CD14-positive monocyte (primary cell): ENCODE measurements at regions not wholly inside any gene's neighbourhood (a gene's known extent, or its start where the extent isn't known, plus 50 kb on each side); places are given as distances from the start of the nearest gene placed in this dataset.

ENCODE experiments used
- DNase-seq, 3 donors: peaks; one replicate each; pipeline ENCODE4 v3.0.0-alpha.2; 2011 to 2022
- H2AFZ ChIP-seq: 2 replicates; pipeline ENCODE4 v1.6.0; 2012; ENCODE audit warnings: mild to moderate bottlenecking, low read depth, low read length, inconsistent platforms; ENCODE audit not compliant: insufficient read depth, poor library complexity, severe bottlenecking
- H3K27ac ChIP-seq, 2 donors: 1 replicate in 1 of 2; 2 replicates in 1 of 2; pipeline ENCODE4 v1.5.1; 2012 to 2013; ENCODE audit warnings: low read length in 2 of 2, control low read depth in 1 of 2, inconsistent platforms in 1 of 2, low read depth in 1 of 2, mild to moderate bottlenecking in 1 of 2
- H3K27me3 ChIP-seq, 2 donors: one replicate each; pipeline versions ENCODE4 v1.6.0 to v1.6.1; 2011 to 2013; ENCODE audit warnings: low read length in 2 of 2; ENCODE audit not compliant: control insufficient read depth in 2 of 2, insufficient read depth in 2 of 2
- H3K36me3 ChIP-seq, 2 donors: replicated peaks in 1 of 2; 1 replicate in 1 of 2; 2 replicates in 1 of 2; pipeline versions ENCODE4 v1.5.1 to v1.6.1; 2012 to 2013; ENCODE audit warnings: low read length in 2 of 2, control low read depth in 1 of 2, inconsistent platforms in 1 of 2, mild to moderate bottlenecking in 1 of 2; ENCODE audit not compliant: insufficient read depth in 2 of 2, control insufficient read depth in 1 of 2
- H3K4me1 ChIP-seq, 2 donors: 1 replicate in 1 of 2; 2 replicates in 1 of 2; pipeline versions ENCODE4 v1.5.1 to v1.6.1; 2012 to 2013; ENCODE audit warnings: low read length in 2 of 2, control low read depth in 1 of 2, inconsistent platforms in 1 of 2, mild to moderate bottlenecking in 1 of 2, moderate library complexity in 1 of 2; ENCODE audit not compliant: insufficient read depth in 2 of 2, control insufficient read depth in 1 of 2
- H3K4me2 ChIP-seq: replicated peaks from 2 replicates; pipeline ENCODE3; 2012; ENCODE audit warnings: low read length, moderate library complexity, mild to moderate bottlenecking; ENCODE audit not compliant: poor library complexity, severe bottlenecking; ENCODE audit errors: extremely low read depth
- H3K4me3 ChIP-seq, 3 experiments: fragments of 200-600 bp in 1 of 3; sonication (generic) in 1 of 3; replicated peaks in 1 of 3; 1 replicate in 2 of 3; 2 replicates in 1 of 3; pipeline ENCODE4 v1.5.1; 2011 to 2013; ENCODE audit warnings: low read length in 3 of 3, mild to moderate bottlenecking in 3 of 3, control low read depth in 2 of 3, low read depth in 2 of 3, inconsistent platforms in 1 of 3, moderate library complexity in 1 of 3
- H3K79me2 ChIP-seq: 2 replicates; pipeline ENCODE4 v1.6.0; 2012; ENCODE audit warnings: mild to moderate bottlenecking, control low read depth, inconsistent platforms, low read length, moderate library complexity; ENCODE audit not compliant: insufficient read depth
- H3K9ac ChIP-seq: 2 replicates; pipeline ENCODE4 v1.6.0; 2017; ENCODE audit warnings: low read length, mild to moderate bottlenecking; ENCODE audit not compliant: insufficient read depth, poor library complexity, severe bottlenecking
- H3K9me3 ChIP-seq, 2 donors: replicated peaks in 1 of 2; 1 replicate in 1 of 2; 2 replicates in 1 of 2; pipeline versions ENCODE4 v1.5.1 to v1.6.1; 2012 to 2013; ENCODE audit warnings: low read length in 2 of 2, control low read depth in 1 of 2; ENCODE audit not compliant: control insufficient read depth in 1 of 2, insufficient read depth in 1 of 2
- H4K20me1 ChIP-seq: 2 replicates; pipeline ENCODE4 v1.6.0; 2012; ENCODE audit warnings: mild to moderate bottlenecking, low read length, control low read depth, moderate library complexity; ENCODE audit not compliant: insufficient read depth
- H3K27ac Mint-ChIP-seq, 7 donors: one replicate each; pipeline ENCODE4 v1.8.0; 2020; ENCODE audit warnings: mild to moderate bottlenecking in 7 of 7, mixed read lengths in 7 of 7, moderate library complexity in 6 of 7, inconsistent platforms in 2 of 7
- H3K27me3 Mint-ChIP-seq, 3 donors: one replicate each; pipeline ENCODE4 v1.8.0; 2021 to 2022; ENCODE audit warnings: low read depth in 3 of 3, mild to moderate bottlenecking in 3 of 3, mixed read lengths in 3 of 3, moderate library complexity in 3 of 3, inconsistent platforms in 1 of 3
- H3K36me3 Mint-ChIP-seq, 2 donors: one replicate each; pipeline ENCODE4 v1.8.0; 2020; ENCODE audit warnings: mixed read lengths in 2 of 2, inconsistent platforms in 1 of 2, mild to moderate bottlenecking in 1 of 2
- H3K4me1 Mint-ChIP-seq: one replicate; pipeline ENCODE4 v1.8.0; 2020; ENCODE audit warnings: mild to moderate bottlenecking, mixed read lengths
- H3K4me3 Mint-ChIP-seq, 2 donors: one replicate each; pipeline ENCODE4 v1.8.0; 2020; ENCODE audit warnings: mild to moderate bottlenecking in 2 of 2, mixed read lengths in 2 of 2, moderate library complexity in 1 of 2
- H3K9me3 Mint-ChIP-seq, 7 donors: one replicate each; pipeline ENCODE4 v1.8.0; 2020 to 2022; ENCODE audit warnings: mixed read lengths in 7 of 7, mild to moderate bottlenecking in 6 of 7, moderate library complexity in 6 of 7, inconsistent platforms in 2 of 7
- CTCF ChIP-seq: fragments of 200-600 bp; IDR thresholded peaks from one replicate; pipeline ENCODE4 v1.8.0; 2022; ENCODE audit warnings: antibody characterized with exemption, mild to moderate bottlenecking
- WGBS: methylation state at CpG from one replicate; pipeline ENCODE4 v1.1.5; 2013; ENCODE audit warnings: missing lambda C conversion rate; ENCODE audit not compliant: insufficient coverage; 5-methylcytosine and 5-hydroxymethylcytosine counted together
- intact Hi-C, 2 donors: fragments of 100-400 bp; cut with micrococcal nuclease; formaldehyde crosslinking; loops; one replicate each; pipeline versions ENCODE4 v1.15.0 to v1.15.1; 2023

DNA sequence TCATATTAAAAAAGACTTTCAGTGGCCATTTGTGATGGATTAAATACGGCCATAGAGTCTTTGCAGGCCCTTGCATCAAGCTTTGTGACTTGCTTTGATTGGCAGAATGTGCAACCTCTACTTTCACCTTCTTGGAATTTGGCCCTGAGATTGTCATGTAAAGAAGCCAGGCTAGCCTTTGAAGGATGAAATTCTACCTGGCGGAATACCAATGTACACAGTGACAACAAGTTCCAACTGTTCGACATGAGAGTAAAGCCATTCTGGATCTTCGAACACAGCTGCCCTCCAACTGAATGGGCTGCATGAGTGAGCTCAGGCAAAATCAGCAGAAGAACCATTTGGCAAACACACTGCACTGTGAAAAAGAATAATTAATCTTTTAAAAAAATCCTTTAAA, 321.3 kb downstream of the PHF14 start:
- H3K4me3 ChIP-seq, result no peak overlapping the region
- Mint-ChIP-seq H3K4me1 (no peaks in the 10 kb centered on the region), H3K27me3 (no peaks in the 10 kb centered on the region), H3K36me3 (no peaks in the 10 kb centered on the region), H3K9me3 (peaks cover 0 to 3% (median 2%) of the 10 kb centered on the region in 7 donors), H3K4me3 (no peak overlapping the region), H3K27ac (no peak overlapping the region)
- no peak overlapping the region for H2AFZ ChIP-seq
- 100% methylated on average over 4 of the region's 4 CpGs for WGBS
- H3K27me3 ChIP-seq, result no peaks in the 10 kb centered on the region
- H3K4me1 ChIP-seq, result no peaks in the 10 kb centered on the region
- TF ChIP-seq CTCF, result no peak
- H3K9me3 ChIP-seq, result peaks cover 0 to 4% of the 10 kb centered on the region in 2 donors
- no peak overlapping the region for H3K4me2 ChIP-seq
- H4K20me1 ChIP-seq, result no peaks in the 10 kb centered on the region
- intact Hi-C loops, result no loop called here
- no peak overlapping the region for H3K9ac ChIP-seq
- no peak for DNase-seq
- H3K27ac ChIP-seq, result no peak overlapping the region
- no peaks in the 10 kb centered on the region for H3K79me2 ChIP-seq
- H3K36me3 ChIP-seq, result no peaks in the 10 kb centered on the region

- Mint-ChIP-seq H3K4me1 (no peaks in the 10 kb centered on the region), H3K9me3 (peaks cover 0 to 6% (median 2%) of the 10 kb centered on the region in 7 donors), H3K4me3 (no peak overlapping the region), H3K27ac (peak overlapping the region in 1 of 7 donors; percentile 41), H3K27me3 (no peaks in the 10 kb centered on the region), H3K36me3 (no peaks in the 10 kb centered on the region)
- no peak overlapping the region for H3K4me3 ChIP-seq
- no peaks in the 10 kb centered on the region for H3K4me1 ChIP-seq
- H3K9me3 ChIP-seq, result peaks cover 0 to 4% of the 10 kb centered on the region in 2 donors
- no peak overlapping the region for H3K27ac ChIP-seq
- H3K27me3 ChIP-seq, result no peaks in the 10 kb centered on the region
- intact Hi-C loops, result no loop called here
- no peak for TF ChIP-seq CTCF
- DNase-seq, result no peak
- H2AFZ ChIP-seq, result no peak overlapping the region
- H3K4me2 ChIP-seq, result no peak overlapping the region
- no peaks in the 10 kb centered on the region for H3K79me2 ChIP-seq
- no peaks in the 10 kb centered on the region for H4K20me1 ChIP-seq
- 83% methylated on average over 2 of the region's 5 CpGs for WGBS
- no peaks in the 10 kb centered on the region for H3K36me3 ChIP-seq
- H3K9ac ChIP-seq, result no peak overlapping the region
Measured at GRCh38 chr7:11297126-11297625, 323.5 kb downstream of the PHF14 start.
